Activated T-helper 17 cell treated with anti-CD3 and anti-CD28 coated beads, Interleukin-2, amount 50 U/mL, for 72 hours (primary cell): ENCODE measurements at regions not wholly inside any gene's neighbourhood (a gene's known extent, or its start where the extent isn't known, plus 50 kb on each side); places are given as distances from the start of the nearest gene placed in this dataset.
"Not testable (repeated sequence)": the region's sequence is repeated elsewhere in the genome, so short reads cannot be mapped to it uniquely, and the experiment has no call there.

Experiments
- ATAC-seq: fragments of 150-1000 bp; cut with Tn5 transposase; replicated peaks from 2 replicates; pipeline ENCODE4 v1.10.0; 2021; ENCODE audit warnings: mild to moderate bottlenecking, moderate library complexity
- H3K27ac Mint-ChIP-seq: one replicate; pipeline ENCODE4 v1.8.0; 2022; ENCODE audit warnings: mixed read lengths
- H3K27me3 Mint-ChIP-seq: one replicate; pipeline ENCODE4 v1.8.0; 2022; ENCODE audit warnings: mixed read lengths
- H3K36me3 Mint-ChIP-seq: one replicate; pipeline ENCODE4 v1.8.0; 2022; ENCODE audit warnings: low read depth, mild to moderate bottlenecking, mixed read lengths
- H3K4me1 Mint-ChIP-seq: one replicate; pipeline ENCODE4 v1.8.0; 2022; ENCODE audit warnings: mixed read lengths
- H3K4me3 Mint-ChIP-seq: one replicate; pipeline ENCODE4 v1.8.0; 2022; ENCODE audit warnings: mild to moderate bottlenecking, mixed read lengths
- H3K9me3 Mint-ChIP-seq: one replicate; pipeline ENCODE4 v1.8.0; 2022; ENCODE audit warnings: mixed read lengths

DNA sequence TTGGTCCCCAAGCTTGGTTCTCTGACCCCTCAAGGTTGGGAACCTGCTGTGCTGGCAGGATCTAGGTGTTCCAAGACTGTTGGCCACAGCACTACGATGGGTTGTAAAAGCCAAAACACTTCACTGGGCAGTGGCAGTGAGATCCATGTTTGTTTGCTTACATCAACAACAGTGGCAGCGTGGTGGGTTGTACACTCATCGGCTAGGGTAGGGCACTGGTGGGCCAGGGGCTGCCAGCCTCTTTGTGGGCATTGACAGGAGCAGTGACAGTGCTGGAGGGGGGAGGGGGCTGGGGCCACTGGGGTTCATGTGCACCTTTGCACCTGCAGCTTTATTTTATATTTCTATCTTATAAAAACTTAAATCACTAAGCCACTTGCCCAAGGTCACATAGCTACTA is 126.7 kb upstream of the ZWINT start:
- H3K36me3 Mint-ChIP-seq, result no peaks in the 10 kb centered on the region
- H3K9me3 Mint-ChIP-seq, result peaks cover 9% of the 10 kb centered on the region
- no peak for ATAC-seq
- H3K4me1 Mint-ChIP-seq, result no peaks in the 10 kb centered on the region
- no peak overlapping the region for H3K4me3 Mint-ChIP-seq
- H3K27me3 Mint-ChIP-seq, result no peaks in the 10 kb centered on the region
- no peak overlapping the region for H3K27ac Mint-ChIP-seq

DNA sequence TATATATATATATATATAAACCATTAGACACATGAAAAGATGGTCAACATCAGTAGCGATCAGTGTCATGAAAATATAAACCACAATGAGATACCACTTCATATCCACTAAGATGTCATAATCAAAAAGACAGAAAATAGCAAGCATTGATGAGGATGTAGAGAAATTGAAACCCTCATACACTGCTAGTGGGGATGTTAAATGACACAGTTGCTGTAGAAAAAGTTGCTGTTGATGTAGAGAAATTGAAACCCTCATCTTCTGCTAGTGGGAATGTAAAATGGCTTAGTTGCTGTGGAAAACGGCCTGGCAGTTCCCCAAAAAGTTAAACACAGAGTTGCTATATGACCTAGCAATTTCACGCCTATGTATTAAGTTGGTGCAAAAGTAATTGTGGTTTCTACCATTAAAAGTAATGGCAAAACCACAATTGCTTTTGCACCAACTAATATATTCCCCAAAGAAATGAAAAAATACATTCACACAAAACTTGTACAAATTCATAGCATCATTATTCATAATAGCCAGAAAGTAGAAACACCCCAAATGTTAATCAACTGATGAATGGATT is 120.5 kb upstream of the ZWINT start:
- Mint-ChIP-seq H3K9me3 (peaks cover 12% of the 10 kb centered on the region), H3K4me1 (no peaks in the 10 kb centered on the region), H3K36me3 (no peaks in the 10 kb centered on the region)

DNA sequence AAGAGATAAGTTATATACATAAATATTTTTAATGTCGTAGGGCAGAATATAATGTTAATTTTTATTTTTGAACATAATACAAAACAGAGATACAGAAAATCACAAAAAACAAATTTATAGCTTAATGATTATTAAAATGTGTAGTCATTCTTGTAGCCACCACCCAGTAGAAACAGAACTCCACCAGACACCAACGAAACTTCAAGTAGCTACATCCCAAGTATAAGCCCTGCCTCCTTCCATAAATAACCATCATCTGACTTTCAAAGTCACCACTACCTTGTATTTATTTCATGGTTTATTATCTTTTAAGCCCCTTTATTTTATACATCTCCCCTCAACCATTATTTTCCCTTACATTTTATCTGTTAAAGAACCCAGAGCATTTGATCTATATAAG is 111.9 kb upstream of the ZWINT start:
- ATAC-seq, result no peak
- Mint-ChIP-seq H3K27ac (no peak overlapping the region), H3K36me3 (no peaks in the 10 kb centered on the region)

More for the DNA sequence above, 120.5 kb upstream of the ZWINT start:
- Mint-ChIP-seq H3K27ac (no peak overlapping the region), H3K4me3 (no peak overlapping the region), H3K27me3 (no peaks in the 10 kb centered on the region)
- no peak for ATAC-seq

DNA sequence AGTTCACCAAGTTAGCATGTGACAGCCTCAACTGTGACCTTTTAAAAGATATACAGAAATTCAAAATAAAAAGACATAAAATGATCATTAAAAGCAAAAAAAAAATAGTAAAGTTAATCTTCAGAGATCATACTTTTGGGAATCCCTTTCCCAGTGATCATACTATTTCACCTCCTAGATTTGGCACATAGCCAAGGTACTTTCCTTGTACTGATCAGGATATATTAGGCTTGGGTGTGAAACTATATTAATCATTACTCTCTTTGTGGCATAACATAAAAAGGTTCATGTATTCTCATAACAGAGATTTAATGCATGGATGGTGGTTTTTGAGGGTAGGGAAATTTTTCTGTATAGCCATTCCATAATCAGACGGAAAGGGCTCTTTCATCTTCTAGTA is 109.6 kb upstream of the ZWINT start:
- no peak overlapping the region for H3K4me3 Mint-ChIP-seq
- no peak overlapping the region for H3K27ac Mint-ChIP-seq
- ATAC-seq, result no peak
- no peaks in the 10 kb centered on the region for H3K36me3 Mint-ChIP-seq
- no peaks in the 10 kb centered on the region for H3K4me1 Mint-ChIP-seq
- H3K9me3 Mint-ChIP-seq, result peaks cover 9% of the 10 kb centered on the region
- no peaks in the 10 kb centered on the region for H3K27me3 Mint-ChIP-seq

More for the DNA sequence above, 111.9 kb upstream of the ZWINT start:
- Mint-ChIP-seq H3K4me1 (no peaks in the 10 kb centered on the region), H3K27me3 (no peaks in the 10 kb centered on the region), H3K9me3 (peaks cover 3% of the 10 kb centered on the region), H3K4me3 (no peak overlapping the region)

DNA sequence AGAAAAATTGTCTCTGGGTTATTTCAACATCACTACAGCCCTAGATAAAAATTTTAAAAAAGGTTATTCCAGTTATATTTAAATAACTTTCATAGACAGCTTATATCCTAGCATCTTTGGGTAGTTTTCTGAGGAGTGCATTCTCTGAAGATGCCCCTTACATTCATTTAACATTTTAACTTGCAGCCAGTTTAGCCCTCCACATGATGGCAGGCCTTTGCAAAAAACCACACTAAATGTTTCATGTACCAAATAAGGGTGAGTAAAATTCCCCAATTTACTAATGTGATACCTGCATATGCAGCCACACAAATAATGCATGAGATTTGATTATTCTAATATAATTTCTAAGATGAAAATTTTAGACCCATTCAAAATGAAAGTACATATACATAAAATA is 108.4 kb upstream of the ZWINT start:
- Mint-ChIP-seq H3K27ac (no peak overlapping the region), H3K27me3 (no peaks in the 10 kb centered on the region), H3K9me3 (peaks cover 9% of the 10 kb centered on the region), H3K4me1 (no peaks in the 10 kb centered on the region), H3K4me3 (no peak overlapping the region), H3K36me3 (no peaks in the 10 kb centered on the region)
- ATAC-seq, result no peak

DNA sequence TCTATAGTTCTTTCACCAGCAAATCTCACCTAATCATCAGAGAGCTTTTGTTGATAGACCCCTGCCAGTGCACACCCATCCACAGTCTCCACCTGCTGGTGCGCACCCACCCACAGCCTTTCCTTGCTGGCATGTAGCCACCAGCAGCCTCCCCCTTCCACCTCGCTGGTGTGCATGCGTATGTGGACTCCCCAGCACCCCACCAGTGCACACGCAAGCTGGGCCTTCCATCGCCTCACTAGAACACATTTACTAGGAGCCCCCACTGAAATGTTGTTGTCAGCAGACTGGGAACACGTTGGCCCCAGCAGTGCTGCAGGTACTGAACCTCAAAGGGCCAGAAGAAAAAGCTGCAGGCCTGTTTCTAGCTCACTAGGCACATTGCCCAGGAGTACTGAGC is 104.9 kb upstream of the ZWINT start:
- Mint-ChIP-seq H3K4me1 (no peaks in the 10 kb centered on the region), H3K36me3 (no peaks in the 10 kb centered on the region), H3K9me3 (peaks cover 9% of the 10 kb centered on the region), H3K4me3 (no peak overlapping the region), H3K27ac (no peak overlapping the region), H3K27me3 (no peaks in the 10 kb centered on the region)
- no peak for ATAC-seq

DNA sequence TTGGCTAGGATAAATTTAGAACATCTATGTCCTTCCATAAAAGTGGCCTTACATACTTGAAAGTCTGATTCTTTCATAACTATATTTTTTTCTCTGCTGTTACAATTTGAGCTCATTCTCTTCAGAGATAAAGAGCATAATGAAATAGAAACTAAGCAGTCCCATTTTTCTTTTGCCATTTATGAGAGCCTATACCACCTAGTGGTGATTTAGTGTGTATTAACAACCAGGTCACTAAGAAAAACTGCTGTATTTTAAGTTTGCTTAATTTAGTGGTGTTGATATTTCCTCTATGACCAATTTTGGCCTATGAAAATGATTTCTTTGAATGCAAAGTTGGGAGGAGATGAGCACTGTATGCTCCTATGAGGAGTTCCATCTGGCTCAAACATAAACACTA is 88.7 kb upstream of the ZWINT start:
- H3K4me3 Mint-ChIP-seq, result no peak overlapping the region
- no peak overlapping the region for H3K27ac Mint-ChIP-seq
- no peak for ATAC-seq
- H3K27me3 Mint-ChIP-seq, result no peaks in the 10 kb centered on the region
- peaks cover 10% of the 10 kb centered on the region for H3K9me3 Mint-ChIP-seq
- no peaks in the 10 kb centered on the region for H3K4me1 Mint-ChIP-seq
- no peaks in the 10 kb centered on the region for H3K36me3 Mint-ChIP-seq

DNA sequence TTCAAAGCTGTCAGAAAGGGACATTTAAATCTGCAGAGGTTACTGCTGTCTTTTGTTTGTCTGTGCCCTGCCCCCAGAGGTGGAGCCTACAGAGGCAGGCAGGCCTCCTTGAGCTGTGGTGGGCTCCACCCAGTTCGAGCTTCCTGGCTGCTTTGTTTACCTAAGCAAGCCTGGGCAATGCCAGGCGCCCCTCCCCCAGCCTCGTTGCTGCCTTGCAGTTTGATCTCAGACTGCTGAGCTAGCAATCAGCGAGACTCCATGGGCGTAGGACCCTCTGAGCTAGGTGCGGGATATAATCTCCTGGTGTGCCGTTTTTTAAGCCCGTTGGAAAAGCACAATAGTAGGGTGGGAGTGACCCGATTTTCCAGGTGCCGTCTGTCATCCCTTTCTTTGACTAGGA is 86.6 kb upstream of the ZWINT start:
- H3K36me3 Mint-ChIP-seq, H3K27me3 Mint-ChIP-seq, ATAC-seq, H3K27ac Mint-ChIP-seq, H3K4me1 Mint-ChIP-seq, H3K4me3 Mint-ChIP-seq: not testable (repeated sequence)
- H3K9me3 Mint-ChIP-seq, result peaks cover 10% of the 10 kb centered on the region

DNA sequence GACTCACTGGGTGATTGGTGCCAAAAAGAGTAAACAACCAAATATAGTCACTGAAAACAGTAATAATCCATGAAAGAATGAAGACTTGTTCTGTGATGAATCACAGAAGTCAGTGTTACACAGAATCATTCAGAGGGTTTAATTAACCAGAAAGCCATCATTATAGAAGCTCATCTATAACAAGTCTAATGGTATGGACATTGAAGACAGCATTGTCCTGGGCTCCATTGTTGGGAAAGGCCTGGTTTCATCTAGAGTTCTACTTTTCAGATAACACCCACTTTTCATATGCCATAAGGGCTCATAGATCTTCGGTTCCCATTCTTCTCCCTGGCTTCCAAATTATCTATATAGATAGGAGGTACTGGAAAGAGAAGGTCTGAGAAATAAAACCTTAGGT is 80.3 kb upstream of the ZWINT start:
- ATAC-seq, result not testable (repeated sequence)

More for the DNA sequence above, 80.3 kb upstream of the ZWINT start:
- not testable (repeated sequence) for H3K4me1 Mint-ChIP-seq, H3K9me3 Mint-ChIP-seq, H3K27ac Mint-ChIP-seq, H3K4me3 Mint-ChIP-seq, H3K27me3 Mint-ChIP-seq, H3K36me3 Mint-ChIP-seq
